HPDE6-E6E7 (cell line): ENCODE measurements at regions not wholly inside any gene's neighbourhood (a gene's known extent, or its start where the extent isn't known, plus 50 kb on each side); places are given as distances from the start of the nearest gene placed in this dataset.
A peak's percentile ranks its signal among the peaks of the same experiment; 100 is the strongest.

Experiments used
- DNase-seq: peaks from one replicate; pipeline ENCODE4 v3.0.0; 2011; ENCODE audit warnings: missing footprints; ENCODE audit errors: extremely low spot score

GRCh38 chr4:43243433-43244116 is 351.1 kb downstream of the GRXCR1 start:
- DNase-seq: no peak

GRCh38 chr4:43244688-43245382 is 352.3 kb downstream of the GRXCR1 start:
- DNase-seq: no peak

- DNase-seq: no peak
These were observed 359.3 kb downstream of the GRXCR1 start for GRCh38 chr4:43251841-43252240.

GRCh38 chr4:43253541-43253940 is 361.0 kb downstream of the GRXCR1 start:
- no peak for DNase-seq

GRCh38 chr4:43264730-43265129 is 372.2 kb downstream of the GRXCR1 start:
- no peak for DNase-seq

- DNase-seq: no peak
These were observed 379.4 kb downstream of the GRXCR1 start for GRCh38 chr4:43271946-43272345.

- no peak for DNase-seq
These were observed 381.9 kb downstream of the GRXCR1 start for GRCh38 chr4:43274376-43274775.

- DNase-seq: no peak
These were observed 383.3 kb downstream of the GRXCR1 start for GRCh38 chr4:43275779-43276178.

GRCh38 chr4:43276321-43276720 is 383.8 kb downstream of the GRXCR1 start:
- no peak for DNase-seq

GRCh38 chr4:43277003-43277402 is 384.5 kb downstream of the GRXCR1 start:
- DNase-seq: peak; percentile 2

GRCh38 chr4:43282534-43282933 is 390.0 kb downstream of the GRXCR1 start:
- no peak for DNase-seq

GRCh38 chr4:43286137-43286536 is 393.6 kb downstream of the GRXCR1 start:
- DNase-seq: no peak

- DNase-seq: no peak
These were observed 404.5 kb downstream of the GRXCR1 start for GRCh38 chr4:43296946-43297528.

- peak; percentile 23 for DNase-seq
These were observed 424.3 kb downstream of the GRXCR1 start for GRCh38 chr4:43316813-43317212.

GRCh38 chr4:43325220-43325967 is 432.9 kb downstream of the GRXCR1 start:
- DNase-seq: no peak

- DNase-seq: peak; percentile 60
These were observed 437.8 kb downstream of the GRXCR1 start for GRCh38 chr4:43330288-43330687.

GRCh38 chr4:43331226-43332051 is 438.9 kb downstream of the GRXCR1 start:
- DNase-seq: peak; percentile 38

- no peak for DNase-seq
These were observed 439.5 kb downstream of the GRXCR1 start for GRCh38 chr4:43332052-43332425.

GRCh38 chr4:43337707-43338106 is 445.2 kb downstream of the GRXCR1 start:
- DNase-seq: no peak

GRCh38 chr4:43339435-43339834 is 446.9 kb downstream of the GRXCR1 start:
- DNase-seq: peak; percentile 70

- no peak for DNase-seq
These were observed 449.2 kb downstream of the GRXCR1 start for GRCh38 chr4:43341741-43342140.

GRCh38 chr4:43343298-43343697 is 450.8 kb downstream of the GRXCR1 start:
- no peak for DNase-seq
